ENCODE measurements at regions not wholly inside any gene's neighbourhood (a gene's known extent, or its start where the extent isn't known, plus 50 kb on each side); places are given as distances from the start of the nearest gene placed in this dataset.
"Not testable (repeated sequence)": the region's sequence is repeated elsewhere in the genome, so short reads cannot be mapped to it uniquely, and the experiment has no call there.

DNA sequence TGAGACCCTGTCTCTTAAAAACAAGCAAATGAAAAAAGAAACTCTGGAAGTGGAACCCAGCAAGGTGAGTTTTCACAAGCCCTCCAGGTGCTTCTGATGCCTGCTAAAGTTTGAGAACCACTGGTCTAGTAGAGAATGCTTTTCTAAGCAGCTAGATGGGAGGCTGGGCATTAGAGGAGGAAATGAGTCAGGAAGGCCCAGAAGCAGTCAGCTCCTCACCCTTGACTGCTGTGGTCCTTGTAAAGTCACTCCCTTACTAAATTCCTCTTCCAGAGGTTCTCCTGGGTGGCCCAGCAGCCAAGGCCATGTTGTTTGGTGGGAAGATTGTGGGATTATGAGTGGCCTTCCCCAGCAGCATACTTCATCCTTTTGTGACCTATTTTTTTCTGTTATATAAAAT is 52.0 kb upstream of the FYN start:
- no peak for DNase-seq (ENCODE audit: low read depth, low spot score)

DNA sequence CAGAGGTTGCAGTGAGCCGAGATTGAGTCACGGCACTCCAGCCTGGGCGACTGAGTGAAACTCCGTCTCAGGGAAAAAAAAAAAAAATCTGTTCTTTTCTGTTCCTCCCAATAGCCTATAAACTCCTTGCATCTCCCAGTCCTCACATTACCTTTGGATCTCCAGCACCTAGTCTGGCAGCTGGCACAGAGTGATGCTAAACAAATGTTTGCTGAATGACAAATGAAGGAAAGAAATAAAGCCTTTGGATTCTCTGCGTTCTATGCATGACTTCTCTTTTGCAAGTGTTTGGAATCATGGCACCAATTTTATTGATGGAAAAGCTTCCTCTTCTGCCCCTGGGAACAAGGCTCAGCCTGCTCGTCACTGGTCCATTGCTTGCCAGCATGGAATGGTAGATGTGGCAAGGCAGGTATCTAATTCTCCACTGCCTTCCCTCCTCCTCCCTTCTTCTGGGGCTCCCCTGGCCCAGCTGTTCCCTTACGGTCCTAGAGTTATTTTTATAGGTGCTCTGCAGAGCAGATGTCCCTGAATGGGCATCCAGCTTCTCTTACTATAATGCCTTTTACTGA is 53.6 kb upstream of the FYN start:
- no peak for DNase-seq (ENCODE audit: low read depth, low spot score)

DNA sequence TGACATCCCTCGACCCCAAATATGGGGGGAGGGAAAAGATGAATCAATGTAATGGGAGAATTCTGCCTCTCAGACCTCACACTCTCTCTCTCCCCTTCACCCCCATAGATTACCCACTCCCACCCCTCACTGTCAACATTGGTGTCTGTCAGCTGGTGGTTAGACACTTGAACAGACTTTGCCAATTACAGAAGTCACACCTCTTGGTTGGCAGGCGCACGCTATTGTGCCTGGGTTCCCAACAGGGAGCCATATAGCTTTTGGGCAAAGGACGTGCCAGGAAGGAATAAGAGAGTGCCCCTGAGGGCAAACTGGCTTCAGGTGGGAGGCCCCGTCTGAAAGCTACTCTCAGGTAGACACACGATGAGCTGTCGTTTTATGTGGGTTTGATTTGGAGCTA is 54.1 kb upstream of the FYN start:
- no peak for DNase-seq (ENCODE audit: low read depth, low spot score)

DNA sequence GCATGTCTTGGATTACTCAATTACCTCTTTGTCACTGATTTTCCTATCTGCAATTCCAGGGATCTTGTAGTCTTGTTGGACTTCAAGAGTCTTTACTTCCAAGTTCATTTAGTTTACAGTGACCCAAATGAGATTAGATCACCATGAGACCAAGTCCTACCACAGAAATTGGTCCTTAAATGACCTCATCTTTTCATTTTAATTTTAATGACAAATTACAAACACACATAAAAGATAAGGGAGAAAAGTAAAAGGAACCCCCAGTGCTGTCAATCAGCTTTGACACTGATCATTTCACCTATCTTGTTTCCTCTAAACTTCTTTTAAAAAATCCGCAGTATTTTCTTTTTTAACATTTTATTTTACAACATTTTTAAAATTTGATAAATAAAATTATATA is 54.9 kb upstream of the FYN start:
- no peak for DNase-seq (ENCODE audit: low read depth, low spot score)

DNA sequence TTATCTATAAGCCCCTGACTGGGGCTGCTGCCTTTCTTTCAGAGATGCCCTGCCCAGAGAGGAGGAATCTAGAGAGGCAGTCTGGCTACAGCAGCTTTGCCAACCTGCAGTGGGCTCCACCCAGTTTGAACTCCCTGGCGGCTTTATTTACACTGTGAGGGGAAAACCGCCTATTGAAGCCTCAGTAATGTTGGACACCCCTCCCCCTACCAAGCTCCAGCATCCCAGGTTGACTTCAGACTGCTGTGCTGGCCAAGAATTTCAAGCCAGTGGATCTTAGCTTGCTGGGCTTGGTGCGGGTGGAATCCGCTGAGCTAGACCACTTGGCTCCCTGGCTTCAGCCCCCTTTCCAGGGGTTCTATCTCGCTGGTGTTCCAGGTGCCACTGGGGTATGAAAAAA is 61.4 kb upstream of the FYN start:
- peak; percentile 57 for DNase-seq (ENCODE audit: low read depth, low spot score)

DNA sequence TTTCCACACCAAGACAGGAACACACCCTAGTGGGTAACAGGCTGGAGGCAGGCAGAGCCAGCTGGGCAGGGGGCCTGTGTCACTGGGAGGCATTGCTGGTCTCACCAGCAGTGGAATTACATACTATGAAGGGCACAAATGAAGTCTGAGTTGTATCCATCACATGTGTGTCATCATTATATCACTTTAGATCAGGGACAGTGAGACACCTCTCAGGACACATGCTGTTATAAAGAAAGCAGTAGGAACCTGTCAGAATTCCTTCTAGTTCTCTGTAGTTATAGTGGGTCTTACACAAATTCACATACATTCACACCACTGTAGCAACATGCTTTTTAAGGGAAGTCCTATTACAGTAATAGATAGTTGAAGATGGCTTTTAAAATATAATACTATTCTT is 63.5 kb upstream of the FYN start:
- DNase-seq (ENCODE audit: low read depth, low spot score): no peak

DNA sequence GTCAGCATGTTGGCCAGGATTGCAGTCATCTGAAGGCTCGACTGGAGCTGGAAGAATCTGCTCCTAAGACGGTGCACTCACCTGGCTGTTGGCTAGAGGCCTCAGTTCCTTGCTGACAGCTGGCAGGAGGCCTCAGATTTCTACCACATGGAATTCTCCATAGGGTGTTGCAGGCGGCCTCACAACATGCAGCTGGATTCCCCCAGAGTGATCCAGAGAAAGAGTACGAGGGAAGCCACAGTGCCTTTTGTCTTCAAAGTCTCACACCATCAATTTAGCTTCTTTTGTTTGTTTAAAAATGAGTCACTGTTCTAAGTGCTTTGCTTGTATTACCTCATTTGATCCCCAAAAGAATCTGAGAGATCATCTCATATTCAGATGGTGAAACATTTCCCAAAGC is 65.5 kb upstream of the FYN start:
- no peak for DNase-seq (ENCODE audit: low read depth, low spot score)

DNA sequence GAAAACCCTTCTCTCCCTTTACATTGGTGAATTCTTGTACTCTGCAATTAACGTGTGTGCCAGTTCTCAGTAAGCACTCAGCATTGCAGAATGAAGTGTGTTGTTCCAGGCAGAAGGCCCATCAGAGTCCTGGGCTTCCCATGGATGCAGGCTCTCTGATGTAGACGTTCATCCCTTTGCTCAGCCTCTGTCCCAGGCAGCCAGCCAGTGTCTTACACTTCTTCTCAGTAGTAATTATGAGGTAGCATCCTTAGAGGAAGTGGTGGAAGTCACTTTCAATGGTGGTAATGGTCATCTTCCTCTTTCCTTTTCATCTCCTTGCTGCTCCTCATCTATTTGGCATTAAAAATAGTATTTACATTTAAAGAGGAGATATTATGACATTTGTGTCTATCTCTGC is 66.7 kb upstream of the FYN start:
- no peak for DNase-seq (ENCODE audit: low read depth, low spot score)

DNA sequence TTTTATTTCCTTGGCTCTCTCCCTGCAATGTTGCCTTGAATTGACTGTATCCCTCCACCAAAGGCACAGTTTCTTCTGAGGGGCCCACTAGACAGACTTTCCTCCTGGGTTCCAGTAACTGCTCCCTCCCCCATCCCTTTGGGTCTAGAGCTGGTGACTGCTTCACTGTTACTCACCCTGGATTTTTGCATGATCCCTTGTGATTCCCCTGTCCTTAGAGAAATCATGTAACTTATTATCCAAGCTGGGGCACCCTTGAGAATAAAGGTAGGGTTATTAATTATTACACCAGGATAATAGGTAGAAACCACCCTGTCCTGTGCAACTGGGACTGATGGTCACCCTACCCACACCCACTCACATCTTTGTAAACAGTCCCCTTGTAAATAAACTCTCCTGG is 67.5 kb upstream of the FYN start:
- DNase-seq (ENCODE audit: low read depth, low spot score): no peak

DNA sequence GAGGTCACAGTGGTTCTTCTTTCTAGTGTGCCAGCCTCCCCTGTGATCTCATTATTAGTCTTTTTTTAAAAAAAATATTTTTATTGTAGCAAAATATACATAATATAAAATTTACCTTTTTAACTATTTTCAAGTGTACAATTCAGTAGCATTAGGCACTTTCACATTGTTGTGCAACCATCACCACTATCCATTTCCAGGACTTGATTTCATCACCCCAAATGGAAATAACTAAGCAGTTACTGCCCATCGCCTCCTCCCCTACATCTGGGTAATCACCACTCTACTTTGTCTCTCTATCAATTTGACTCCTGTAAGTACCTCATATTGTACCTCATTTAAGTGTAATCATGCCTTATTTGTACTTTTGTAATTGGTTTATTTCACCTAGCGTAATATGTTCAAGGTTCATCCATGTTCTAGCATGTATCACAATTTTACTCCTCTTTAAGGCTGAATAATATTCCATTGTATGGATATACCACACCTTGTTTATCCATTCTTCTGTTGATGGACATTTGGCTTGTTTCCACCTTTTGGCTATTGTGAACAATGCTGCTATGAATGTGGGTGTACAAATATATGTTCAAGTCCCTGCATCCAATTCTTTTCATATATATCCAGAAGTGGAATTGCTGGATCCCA is 68.6 kb upstream of the FYN start:
- no peak for DNase-seq (ENCODE audit: low read depth, low spot score)

DNA sequence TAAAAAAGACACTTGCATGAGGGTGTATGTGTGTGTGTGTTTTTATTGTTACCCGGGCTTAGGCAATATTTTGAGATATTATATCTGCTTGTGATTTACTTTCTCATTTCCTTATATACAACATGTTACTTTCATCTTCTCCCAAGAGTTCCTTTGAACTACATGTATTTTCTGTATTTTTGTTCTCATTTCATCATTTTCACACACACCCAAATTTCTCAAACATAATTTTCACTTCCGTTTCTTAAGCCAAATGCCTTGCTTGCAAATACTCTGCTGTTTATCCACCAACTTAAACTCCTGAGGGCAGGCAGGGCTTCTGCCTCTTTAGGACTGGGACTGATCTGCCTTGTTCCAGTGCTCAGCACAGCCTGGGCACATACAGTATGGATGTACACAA is 69.3 kb upstream of the FYN start:
- DNase-seq (ENCODE audit: low read depth, low spot score): no peak

DNA sequence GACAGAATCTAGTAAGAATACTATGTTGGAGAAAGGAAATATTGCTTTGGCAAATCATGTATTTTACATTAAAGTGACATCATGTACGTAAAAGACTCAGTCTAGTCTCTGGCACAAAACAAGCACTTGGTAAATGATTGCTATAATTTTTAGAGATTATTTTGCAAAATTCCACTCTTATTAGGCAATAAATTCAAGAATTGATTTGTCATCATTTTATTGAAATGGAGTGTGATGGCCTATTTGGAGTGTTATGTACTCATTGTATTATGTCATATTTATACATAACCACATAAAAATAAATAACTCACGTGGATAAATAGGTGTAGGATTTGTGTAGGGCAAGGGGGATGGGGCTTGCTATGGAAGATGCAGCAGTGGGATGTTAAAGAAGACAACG is 70.0 kb upstream of the FYN start:
- no peak for DNase-seq (ENCODE audit: low read depth, low spot score)

DNA sequence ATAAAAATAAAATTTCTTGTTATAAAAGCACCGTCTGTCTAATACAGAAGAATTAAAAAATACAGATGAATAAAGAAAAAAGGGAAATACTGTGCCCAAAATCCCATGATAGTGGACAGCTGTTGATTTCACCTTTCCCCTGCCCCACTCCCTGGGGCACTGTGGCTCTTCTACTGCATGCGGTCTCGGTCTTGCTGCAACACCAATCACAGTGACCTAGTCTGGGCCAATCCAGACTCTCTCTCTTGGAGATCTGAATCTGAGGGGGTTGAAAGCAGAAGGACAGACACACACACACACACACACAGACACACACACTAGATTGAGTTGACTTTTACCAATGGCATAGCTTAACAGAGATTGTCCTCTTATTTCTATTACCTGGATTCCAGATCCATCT is 70.5 kb upstream of the FYN start:
- DNase-seq (ENCODE audit: low read depth, low spot score): no peak

DNA sequence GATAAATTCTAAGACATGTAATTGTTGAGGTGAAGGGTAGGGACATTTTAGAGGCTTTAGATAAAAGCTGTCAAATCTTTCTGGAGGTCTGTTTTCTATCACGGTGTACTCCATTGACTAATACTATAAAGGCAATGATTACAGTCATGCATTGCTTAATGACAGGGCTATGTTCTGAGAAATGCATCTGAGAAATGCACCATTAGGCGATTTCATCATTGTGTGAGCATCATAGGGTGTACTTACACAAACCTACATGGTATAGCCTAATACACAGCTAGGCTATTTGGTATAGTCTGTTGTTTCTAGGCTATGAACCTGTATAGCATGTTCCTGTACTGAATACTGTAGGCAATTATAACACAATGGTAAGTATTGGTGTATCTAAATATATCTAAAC is 71.3 kb upstream of the FYN start:
- DNase-seq (ENCODE audit: low read depth, low spot score): no peak

DNA sequence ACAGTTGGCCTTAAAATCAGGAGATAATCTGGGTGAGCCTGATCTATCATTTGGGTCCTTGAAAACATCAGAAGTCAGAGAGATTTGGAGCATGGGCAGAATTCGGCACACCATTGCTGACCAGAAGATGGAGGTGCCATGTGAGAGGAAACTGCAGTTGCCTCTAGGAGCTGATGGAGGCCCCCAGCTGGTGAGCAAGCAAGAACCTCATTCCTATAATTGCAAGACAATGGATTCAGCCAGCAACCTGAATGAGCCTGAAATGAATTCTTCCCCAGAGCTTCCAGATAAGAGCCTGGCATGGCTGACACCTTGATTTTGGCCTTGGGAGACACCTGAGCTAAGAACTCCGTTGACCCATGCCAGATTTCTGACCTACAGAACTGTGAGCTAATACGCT is 76.3 kb upstream of the FYN start:
- DNase-seq (ENCODE audit: low read depth, low spot score): no peak

DNA sequence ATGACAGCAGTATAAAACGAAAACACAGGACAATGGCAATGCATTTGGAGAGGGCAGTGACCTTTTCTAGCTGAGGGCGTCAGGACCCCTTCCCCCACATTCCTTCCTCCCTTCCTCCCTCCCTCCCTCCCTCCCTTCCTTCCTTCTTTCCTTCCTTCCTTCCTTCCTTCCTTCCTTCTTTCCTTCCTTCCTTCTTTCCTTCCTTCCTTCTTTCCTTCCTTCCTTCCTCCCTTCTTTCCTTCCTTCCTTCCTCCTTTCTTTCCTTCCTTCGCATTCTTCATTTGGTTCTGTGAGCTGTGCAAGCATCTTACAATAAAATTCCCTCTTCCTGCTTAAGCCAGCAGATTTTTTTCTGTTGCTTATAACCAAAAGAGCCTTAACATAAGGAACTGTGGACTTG is 76.7 kb upstream of the FYN start:
- DNase-seq (ENCODE audit: low read depth, low spot score): not testable (repeated sequence)

DNA sequence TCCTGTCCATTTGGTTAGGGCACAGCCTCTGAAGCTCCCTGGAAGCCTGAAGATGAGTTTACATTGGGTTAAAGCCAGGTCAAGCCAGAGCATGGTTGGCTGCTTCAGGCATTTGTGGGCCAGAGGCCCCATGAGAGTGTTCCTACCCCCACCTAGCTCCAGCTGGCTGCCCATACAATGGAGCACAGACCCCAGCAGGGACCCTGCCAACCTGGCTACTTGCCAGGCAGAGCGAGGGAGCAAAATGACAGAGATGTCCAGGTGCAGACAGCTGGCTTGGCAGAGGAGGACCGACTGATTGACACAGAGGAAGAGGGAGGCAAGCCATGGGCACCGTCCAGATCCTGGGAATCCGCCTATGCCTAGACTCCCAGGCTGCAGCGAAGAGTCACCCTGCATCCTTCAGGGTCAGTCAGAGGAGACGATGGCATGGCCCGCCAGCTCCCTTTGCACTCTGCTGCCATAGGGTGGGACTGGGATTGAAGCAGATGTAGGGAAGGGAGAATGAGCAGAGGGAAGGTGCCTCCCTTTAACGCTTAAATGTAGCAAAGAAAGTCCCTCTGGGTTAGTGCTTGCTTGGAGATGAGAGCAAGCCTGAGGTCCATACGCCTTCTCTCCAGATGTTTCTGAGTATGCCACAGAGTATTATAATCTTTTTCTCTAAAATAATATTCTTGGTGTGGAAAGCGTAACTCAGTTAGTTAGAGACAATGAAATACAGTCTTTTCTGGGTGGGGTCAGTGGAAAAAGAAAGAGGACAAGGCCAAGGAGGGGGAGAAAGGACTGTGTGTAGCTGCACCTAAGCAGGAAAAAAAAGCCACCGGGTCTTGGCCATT is 77.6 kb upstream of the FYN start:
- no peak for DNase-seq (ENCODE audit: low read depth, low spot score)

DNA sequence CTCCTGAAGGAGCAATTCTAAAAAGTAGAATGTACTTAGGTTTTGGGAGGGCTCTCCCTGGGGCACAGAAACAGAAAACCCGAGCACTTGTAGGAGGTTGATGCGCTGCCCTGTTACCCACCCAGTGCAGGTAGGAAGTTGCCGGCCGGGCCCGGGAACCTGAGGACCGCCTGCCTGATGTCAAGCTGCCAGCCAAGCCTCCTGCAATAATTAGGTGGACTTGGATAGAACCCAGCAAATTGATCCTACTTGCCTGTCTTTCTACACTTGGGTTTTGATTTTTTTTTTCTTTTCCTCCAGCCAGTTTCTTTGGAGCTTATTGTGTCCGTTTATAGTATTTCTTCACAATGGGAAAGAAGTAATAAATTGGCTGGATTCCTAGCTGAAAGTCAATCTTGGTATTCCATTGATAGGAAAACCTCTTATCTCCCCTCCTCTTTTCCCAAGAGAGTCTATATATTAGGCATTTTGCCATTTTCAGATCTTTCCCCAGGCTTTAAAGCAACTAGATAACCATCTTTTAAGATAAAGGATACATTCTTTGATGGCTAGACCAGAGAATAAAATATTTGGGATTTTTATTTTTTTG is 78.3 kb upstream of the FYN start:
- DNase-seq (ENCODE audit: low read depth, low spot score): no peak

DNA sequence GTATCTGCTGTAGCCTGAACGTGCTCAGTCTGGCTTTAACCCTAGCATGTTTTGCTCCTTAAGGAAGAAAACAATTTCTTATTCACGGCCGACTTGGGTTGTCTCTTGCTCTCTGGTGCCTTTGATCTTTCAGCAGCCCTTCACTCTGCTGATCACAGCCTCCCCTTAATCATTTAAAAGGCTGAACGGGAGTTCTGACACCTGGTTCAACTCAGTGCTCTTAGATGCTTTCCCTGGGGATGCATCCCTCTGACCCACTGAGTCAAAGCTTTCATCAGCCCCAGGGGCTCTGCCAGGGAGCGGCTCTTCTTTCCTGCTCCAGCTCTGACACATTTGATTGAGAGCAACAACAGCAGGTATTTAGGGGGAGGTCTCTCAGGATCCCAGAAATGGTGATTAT is 79.0 kb upstream of the FYN start:
- DNase-seq (ENCODE audit: low read depth, low spot score): peak; percentile 64

DNA sequence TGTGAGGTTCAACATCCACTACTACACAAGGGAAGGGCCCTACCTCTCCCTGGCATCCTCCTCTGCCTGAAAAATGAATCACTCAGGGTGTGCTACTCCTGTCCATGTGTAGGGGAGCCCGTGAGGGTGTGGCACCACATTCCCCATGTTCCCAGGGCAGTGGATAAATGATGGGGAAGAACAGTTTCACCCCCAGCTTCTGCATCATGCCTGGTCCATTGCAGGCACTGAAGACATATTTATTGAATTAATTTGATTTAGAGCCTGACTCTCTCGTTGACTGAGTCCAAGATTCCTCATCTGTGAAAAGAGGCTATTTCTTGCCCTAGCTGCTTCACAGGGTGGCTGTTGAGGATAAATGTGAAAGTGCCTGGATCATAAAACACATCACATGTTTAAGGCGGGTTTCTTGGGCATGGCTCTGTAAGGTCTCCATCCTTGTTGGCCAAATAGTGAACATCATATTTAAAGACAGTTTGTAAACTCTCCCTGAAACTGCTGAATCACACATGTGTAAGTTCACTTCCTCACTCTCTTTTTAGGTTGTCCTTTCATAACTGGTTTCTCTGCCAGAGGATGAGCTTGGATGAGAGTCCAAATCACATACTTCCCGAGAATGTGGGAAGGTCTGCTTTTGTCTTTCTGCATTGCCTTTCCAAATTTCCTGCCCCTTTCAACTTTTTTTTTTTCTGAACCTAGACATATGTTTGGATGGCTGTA is 79.7 kb upstream of the FYN start:
- DNase-seq (ENCODE audit: low read depth, low spot score): no peak

DNA sequence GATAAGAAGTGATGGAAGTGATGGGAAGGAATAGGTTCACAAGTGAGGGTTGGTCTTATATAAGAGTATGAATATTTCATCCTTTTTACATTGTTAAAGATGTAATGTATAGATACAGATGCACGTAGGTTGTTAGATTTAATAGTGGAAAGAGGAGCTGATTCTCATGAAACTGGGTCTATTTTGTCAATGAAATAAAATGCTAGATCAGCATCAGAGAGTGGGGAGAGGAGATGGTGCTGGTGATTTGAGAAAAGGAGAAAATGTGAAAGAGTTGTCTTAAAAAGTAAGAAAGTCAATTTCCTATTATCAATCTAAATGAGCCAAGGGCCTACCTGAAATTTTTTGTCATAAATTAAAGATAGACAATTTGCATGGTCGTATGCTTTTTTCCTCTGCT is 82.8 kb upstream of the FYN start:
- DNase-seq (ENCODE audit: low read depth, low spot score): no peak

DNA sequence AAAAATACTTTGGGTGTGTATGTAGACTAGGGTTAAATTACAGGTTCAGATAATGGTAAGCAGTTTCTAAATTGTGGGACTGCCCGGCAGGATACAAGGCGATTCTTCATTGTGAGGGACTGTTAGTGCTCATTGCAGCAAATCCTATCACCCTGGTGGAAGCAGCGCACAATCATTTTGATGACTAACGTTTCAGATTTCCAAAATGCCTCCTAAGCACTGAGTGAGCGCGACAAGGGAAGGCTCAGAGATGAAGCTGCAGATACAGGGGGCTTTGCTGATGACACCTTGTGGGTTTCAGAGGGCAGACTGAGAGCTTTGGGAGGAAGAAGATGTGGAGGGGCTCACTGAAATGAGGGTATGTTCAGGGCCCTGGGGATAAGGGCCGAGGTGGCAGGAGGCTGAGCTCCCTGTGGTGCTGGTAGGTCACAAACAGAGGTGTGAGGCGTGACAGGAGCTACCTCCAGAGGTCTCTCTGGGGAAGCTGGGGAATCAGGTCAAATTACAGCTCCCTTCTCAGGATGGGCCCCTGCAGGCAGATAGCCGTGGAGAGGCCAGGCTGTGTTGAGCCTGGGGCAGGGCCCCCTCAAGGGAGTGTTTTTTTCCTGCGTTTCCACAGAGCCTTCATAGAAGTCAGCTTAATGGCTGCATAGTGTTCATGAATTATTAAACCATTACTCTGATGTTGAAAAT is 84.5 kb upstream of the FYN start:
- DNase-seq (ENCODE audit: low read depth, low spot score): peak; percentile 76
